DOHH2 (cell line): ENCODE measurements at regions not wholly inside any gene's neighbourhood (a gene's known extent, or its start where the extent isn't known, plus 50 kb on each side); places are given as distances from the start of the nearest gene placed in this dataset.

Source experiments
- EZH2phosphoT487 ChIP-seq: fragments of 200-600 bp; sonication (generic); IDR thresholded peaks from 2 replicates; pipeline ENCODE4 v1.6.1; 2017; ENCODE audit warnings: borderline replicate concordance, mild to moderate bottlenecking, antibody characterized with exemption, low read length, moderate library complexity, mixed read lengths
- TF ChIP-seq, protein P1 (sequence below): fragments of 200-600 bp; sonication (generic); IDR thresholded peaks from one replicate; pipeline ENCODE4 v1.5.1; 2014; ENCODE audit warnings: antibody characterized with exemption, mild to moderate bottlenecking, low read depth, low read length; ENCODE audit not compliant: poor library complexity, severe bottlenecking

DNA sequence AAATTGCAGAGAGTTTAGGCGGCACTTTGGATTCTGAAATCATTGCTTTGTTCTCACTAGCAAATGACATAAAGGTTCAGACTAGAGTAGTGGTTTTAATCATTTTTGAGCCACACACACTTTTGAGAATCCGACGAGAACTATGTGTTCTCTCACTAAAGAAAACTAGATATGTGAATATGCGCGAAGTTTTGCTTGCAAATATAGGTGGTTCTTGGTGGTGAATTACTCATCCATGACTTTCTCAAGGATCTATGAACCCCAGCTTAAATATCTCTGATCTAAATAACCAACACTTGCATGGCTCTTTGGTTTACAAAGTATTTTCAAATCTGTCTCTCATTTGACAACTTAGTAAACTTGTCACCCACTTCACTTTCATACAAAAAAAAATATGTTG, 54.8 kb downstream of the NOG start:
- TF ChIP-seq, protein P1, sequence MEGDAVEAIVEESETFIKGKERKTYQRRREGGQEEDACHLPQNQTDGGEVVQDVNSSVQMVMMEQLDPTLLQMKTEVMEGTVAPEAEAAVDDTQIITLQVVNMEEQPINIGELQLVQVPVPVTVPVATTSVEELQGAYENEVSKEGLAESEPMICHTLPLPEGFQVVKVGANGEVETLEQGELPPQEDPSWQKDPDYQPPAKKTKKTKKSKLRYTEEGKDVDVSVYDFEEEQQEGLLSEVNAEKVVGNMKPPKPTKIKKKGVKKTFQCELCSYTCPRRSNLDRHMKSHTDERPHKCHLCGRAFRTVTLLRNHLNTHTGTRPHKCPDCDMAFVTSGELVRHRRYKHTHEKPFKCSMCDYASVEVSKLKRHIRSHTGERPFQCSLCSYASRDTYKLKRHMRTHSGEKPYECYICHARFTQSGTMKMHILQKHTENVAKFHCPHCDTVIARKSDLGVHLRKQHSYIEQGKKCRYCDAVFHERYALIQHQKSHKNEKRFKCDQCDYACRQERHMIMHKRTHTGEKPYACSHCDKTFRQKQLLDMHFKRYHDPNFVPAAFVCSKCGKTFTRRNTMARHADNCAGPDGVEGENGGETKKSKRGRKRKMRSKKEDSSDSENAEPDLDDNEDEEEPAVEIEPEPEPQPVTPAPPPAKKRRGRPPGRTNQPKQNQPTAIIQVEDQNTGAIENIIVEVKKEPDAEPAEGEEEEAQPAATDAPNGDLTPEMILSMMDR = no peak
- TF ChIP-seq EZH2phosphoT487 = no peak
